ENCODE measurements at regions not wholly inside any gene's neighbourhood (a gene's known extent, or its start where the extent isn't known, plus 50 kb on each side); places are given as distances from the start of the nearest gene placed in this dataset.

- ATAC-seq, result no peak
- Mint-ChIP-seq H3K36me3 (ENCODE audit: low read depth) (no peaks in the 10 kb centered on the region), H3K9me3 (ENCODE audit: insufficient read depth) (no peaks in the 10 kb centered on the region), H3K4me3 (no peak overlapping the region), H3K4me1 (ENCODE audit: low read depth) (no peaks in the 10 kb centered on the region), H3K27me3 (ENCODE audit: low read depth) (no peaks in the 10 kb centered on the region), H3K27ac (no peak overlapping the region)
- no peak for DNase-seq
- CTCF ChIA-PET, result no interaction called here
- POLR2A ChIA-PET, result no interaction called here
These were observed 645.1 kb downstream of the ADGRL2 start for GRCh38 chr1:82445827-82446226.

- Mint-ChIP-seq H3K9me3 (ENCODE audit: insufficient read depth) (no peaks in the 10 kb centered on the region), H3K36me3 (ENCODE audit: low read depth) (no peaks in the 10 kb centered on the region), H3K4me1 (ENCODE audit: low read depth) (no peaks in the 10 kb centered on the region), H3K4me3 (no peak overlapping the region), H3K27ac (no peak overlapping the region), H3K27me3 (ENCODE audit: low read depth) (no peaks in the 10 kb centered on the region)
- ChIA-PET CTCF (no interaction called here), POLR2A (no interaction called here)
- DNase-seq (no peak), ATAC-seq (no peak)
These were observed 644.4 kb downstream of the ADGRL2 start for GRCh38 chr1:82445132-82445531.

GRCh38 chr1:82441402-82441801 lies 640.7 kb downstream of the ADGRL2 start:
- no peak overlapping the region for H3K27ac Mint-ChIP-seq
- no peaks in the 10 kb centered on the region for H3K4me1 Mint-ChIP-seq (ENCODE audit: low read depth)
- DNase-seq, result no peak
- no peak overlapping the region for H3K4me3 Mint-ChIP-seq
- H3K9me3 Mint-ChIP-seq (ENCODE audit: insufficient read depth), result no peaks in the 10 kb centered on the region
- no peak for ATAC-seq
- H3K36me3 Mint-ChIP-seq (ENCODE audit: low read depth), result no peaks in the 10 kb centered on the region
- ChIA-PET CTCF (no interaction called here), POLR2A (no interaction called here)
- H3K27me3 Mint-ChIP-seq (ENCODE audit: low read depth), result no peaks in the 10 kb centered on the region

- Mint-ChIP-seq H3K27me3 (ENCODE audit: low read depth) (no peaks in the 10 kb centered on the region), H3K4me1 (ENCODE audit: low read depth) (no peaks in the 10 kb centered on the region), H3K9me3 (ENCODE audit: insufficient read depth) (no peaks in the 10 kb centered on the region), H3K27ac (no peak overlapping the region), H3K4me3 (no peak overlapping the region), H3K36me3 (ENCODE audit: low read depth) (no peaks in the 10 kb centered on the region)
- ATAC-seq (no peak), DNase-seq (no peak)
- ChIA-PET CTCF (no interaction called here), POLR2A (no interaction called here)
These were observed 622.6 kb downstream of the ADGRL2 start for GRCh38 chr1:82423174-82423815.

- ATAC-seq (no peak), DNase-seq (no peak)
- Mint-ChIP-seq H3K36me3 (ENCODE audit: low read depth) (no peaks in the 10 kb centered on the region), H3K9me3 (ENCODE audit: insufficient read depth) (no peaks in the 10 kb centered on the region), H3K27me3 (ENCODE audit: low read depth) (no peaks in the 10 kb centered on the region), H3K4me1 (ENCODE audit: low read depth) (no peaks in the 10 kb centered on the region), H3K4me3 (no peak overlapping the region), H3K27ac (no peak overlapping the region)
- ChIA-PET CTCF (no interaction called here), POLR2A (no interaction called here)
These were observed 621.0 kb downstream of the ADGRL2 start for GRCh38 chr1:82421782-82422181.

GRCh38 chr1:82420584-82420983 lies 619.9 kb downstream of the ADGRL2 start:
- no peaks in the 10 kb centered on the region for H3K9me3 Mint-ChIP-seq (ENCODE audit: insufficient read depth)
- no peaks in the 10 kb centered on the region for H3K36me3 Mint-ChIP-seq (ENCODE audit: low read depth)
- ChIA-PET POLR2A (no interaction called here), CTCF (no interaction called here)
- no peaks in the 10 kb centered on the region for H3K4me1 Mint-ChIP-seq (ENCODE audit: low read depth)
- DNase-seq (no peak), ATAC-seq (no peak)
- no peaks in the 10 kb centered on the region for H3K27me3 Mint-ChIP-seq (ENCODE audit: low read depth)
- H3K4me3 Mint-ChIP-seq, result no peak overlapping the region
- no peak overlapping the region for H3K27ac Mint-ChIP-seq

- CTCF ChIA-PET, result no interaction called here
- DNase-seq, result no peak
- no peaks in the 10 kb centered on the region for H3K9me3 Mint-ChIP-seq (ENCODE audit: insufficient read depth)
- no peaks in the 10 kb centered on the region for H3K4me1 Mint-ChIP-seq (ENCODE audit: low read depth)
- POLR2A ChIA-PET, result no interaction called here
- no peak overlapping the region for H3K4me3 Mint-ChIP-seq
- no peaks in the 10 kb centered on the region for H3K36me3 Mint-ChIP-seq (ENCODE audit: low read depth)
- ATAC-seq, result no peak
- no peaks in the 10 kb centered on the region for H3K27me3 Mint-ChIP-seq (ENCODE audit: low read depth)
- no peak overlapping the region for H3K27ac Mint-ChIP-seq
These were observed 610.9 kb downstream of the ADGRL2 start for GRCh38 chr1:82411605-82412004.

- no peak for ATAC-seq
- ChIA-PET POLR2A (no interaction called here), CTCF (no interaction called here)
- Mint-ChIP-seq H3K4me3 (no peak overlapping the region), H3K27ac (no peak overlapping the region), H3K27me3 (ENCODE audit: low read depth) (no peaks in the 10 kb centered on the region), H3K36me3 (ENCODE audit: low read depth) (no peaks in the 10 kb centered on the region), H3K9me3 (ENCODE audit: insufficient read depth) (no peaks in the 10 kb centered on the region), H3K4me1 (ENCODE audit: low read depth) (no peaks in the 10 kb centered on the region)
- DNase-seq, result no peak
These were observed 604.6 kb downstream of the ADGRL2 start for GRCh38 chr1:82405333-82405732.

GRCh38 chr1:82401116-82401515 lies 600.4 kb downstream of the ADGRL2 start:
- ChIA-PET POLR2A (no interaction called here), CTCF (no interaction called here)
- Mint-ChIP-seq H3K27me3 (ENCODE audit: low read depth) (no peaks in the 10 kb centered on the region), H3K36me3 (ENCODE audit: low read depth) (no peaks in the 10 kb centered on the region), H3K4me3 (no peak overlapping the region), H3K27ac (no peak overlapping the region), H3K4me1 (ENCODE audit: low read depth) (no peaks in the 10 kb centered on the region), H3K9me3 (ENCODE audit: insufficient read depth) (no peaks in the 10 kb centered on the region)
- DNase-seq (no peak), ATAC-seq (no peak)

GRCh38 chr1:82400521-82400920 lies 599.8 kb downstream of the ADGRL2 start:
- ChIA-PET CTCF (no interaction called here), POLR2A (no interaction called here)
- ATAC-seq (no peak), DNase-seq (no peak)
- Mint-ChIP-seq H3K27ac (no peak overlapping the region), H3K4me1 (ENCODE audit: low read depth) (no peaks in the 10 kb centered on the region), H3K36me3 (ENCODE audit: low read depth) (no peaks in the 10 kb centered on the region), H3K27me3 (ENCODE audit: low read depth) (no peaks in the 10 kb centered on the region), H3K9me3 (ENCODE audit: insufficient read depth) (no peaks in the 10 kb centered on the region), H3K4me3 (no peak overlapping the region)

- H3K4me3 Mint-ChIP-seq, result no peak overlapping the region
- ATAC-seq, result no peak
- DNase-seq, result no peak
- no peaks in the 10 kb centered on the region for H3K36me3 Mint-ChIP-seq (ENCODE audit: low read depth)
- no peaks in the 10 kb centered on the region for H3K9me3 Mint-ChIP-seq (ENCODE audit: insufficient read depth)
- H3K27ac Mint-ChIP-seq, result no peak overlapping the region
- ChIA-PET POLR2A (no interaction called here), CTCF (no interaction called here)
- H3K4me1 Mint-ChIP-seq (ENCODE audit: low read depth), result no peaks in the 10 kb centered on the region
- no peaks in the 10 kb centered on the region for H3K27me3 Mint-ChIP-seq (ENCODE audit: low read depth)
These were observed 598.4 kb downstream of the ADGRL2 start for GRCh38 chr1:82399093-82399492.

GRCh38 chr1:82398357-82398756 lies 597.6 kb downstream of the ADGRL2 start:
- no peak for ATAC-seq
- Mint-ChIP-seq H3K36me3 (ENCODE audit: low read depth) (no peaks in the 10 kb centered on the region), H3K4me3 (no peak overlapping the region), H3K9me3 (ENCODE audit: insufficient read depth) (no peaks in the 10 kb centered on the region), H3K27ac (no peak overlapping the region), H3K27me3 (ENCODE audit: low read depth) (no peaks in the 10 kb centered on the region), H3K4me1 (ENCODE audit: low read depth) (no peaks in the 10 kb centered on the region)
- ChIA-PET POLR2A (no interaction called here), CTCF (no interaction called here)
- no peak for DNase-seq

GRCh38 chr1:82395440-82395839 lies 594.7 kb downstream of the ADGRL2 start:
- no peaks in the 10 kb centered on the region for H3K36me3 Mint-ChIP-seq (ENCODE audit: low read depth)
- H3K4me3 Mint-ChIP-seq, result no peak overlapping the region
- no peaks in the 10 kb centered on the region for H3K27me3 Mint-ChIP-seq (ENCODE audit: low read depth)
- no peaks in the 10 kb centered on the region for H3K4me1 Mint-ChIP-seq (ENCODE audit: low read depth)
- DNase-seq (no peak), ATAC-seq (no peak)
- POLR2A ChIA-PET, result no interaction called here
- H3K27ac Mint-ChIP-seq, result no peak overlapping the region
- CTCF ChIA-PET, result no interaction called here
- no peaks in the 10 kb centered on the region for H3K9me3 Mint-ChIP-seq (ENCODE audit: insufficient read depth)

Data from activated CD8-positive, alpha-beta T cell treated with anti-CD3 and anti-CD28 coated beads, Interleukin-2, amount 10 ng/mL, durations not matched to agents 7 days and 5 days (primary cell).